Epithelial cell of esophagus (primary cell): ENCODE measurements at regions not wholly inside any gene's neighbourhood (a gene's known extent, or its start where the extent isn't known, plus 50 kb on each side); places are given as distances from the start of the nearest gene placed in this dataset.

ENCODE experiments used
- DNase-seq: peaks from one replicate; pipeline ENCODE4 v3.0.0; 2010; ENCODE audit warnings: low read depth
- H3K4me3 ChIP-seq: 2 replicates; pipeline ENCODE4 v1.5.1; 2011; ENCODE audit warnings: mild to moderate bottlenecking, low read length, control low read depth
- TF ChIP-seq, protein P1 (sequence below): IDR thresholded peaks from 2 replicates; pipeline ENCODE4 v1.5.1; 2011; ENCODE audit warnings: low read depth, mild to moderate bottlenecking, low read length, control low read depth, inconsistent platforms; ENCODE audit not compliant: insufficient read depth; ENCODE audit errors: missing control alignments

DNA sequence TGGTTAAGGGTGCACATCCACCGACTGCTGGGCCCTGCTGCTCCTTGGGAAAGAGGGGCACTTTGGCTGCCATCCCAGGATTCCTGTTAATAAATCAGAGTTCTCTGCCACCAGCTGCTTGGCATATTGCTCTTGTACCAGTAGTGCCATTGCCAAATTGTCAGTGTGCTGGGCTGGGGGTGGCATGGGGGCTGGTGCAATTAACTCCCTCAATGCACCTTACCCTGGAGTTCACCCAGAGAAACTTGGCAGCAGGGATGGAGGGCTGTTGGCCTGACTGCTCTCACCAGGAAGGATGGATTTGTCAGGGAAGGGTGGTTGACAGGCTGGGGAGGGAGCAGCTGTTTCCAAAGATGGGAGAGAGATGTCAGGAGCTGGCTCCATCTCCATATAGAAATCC lies 94.6 kb upstream of the SKOR2 start:
- DNase-seq, result no peak
- TF ChIP-seq, protein P1, sequence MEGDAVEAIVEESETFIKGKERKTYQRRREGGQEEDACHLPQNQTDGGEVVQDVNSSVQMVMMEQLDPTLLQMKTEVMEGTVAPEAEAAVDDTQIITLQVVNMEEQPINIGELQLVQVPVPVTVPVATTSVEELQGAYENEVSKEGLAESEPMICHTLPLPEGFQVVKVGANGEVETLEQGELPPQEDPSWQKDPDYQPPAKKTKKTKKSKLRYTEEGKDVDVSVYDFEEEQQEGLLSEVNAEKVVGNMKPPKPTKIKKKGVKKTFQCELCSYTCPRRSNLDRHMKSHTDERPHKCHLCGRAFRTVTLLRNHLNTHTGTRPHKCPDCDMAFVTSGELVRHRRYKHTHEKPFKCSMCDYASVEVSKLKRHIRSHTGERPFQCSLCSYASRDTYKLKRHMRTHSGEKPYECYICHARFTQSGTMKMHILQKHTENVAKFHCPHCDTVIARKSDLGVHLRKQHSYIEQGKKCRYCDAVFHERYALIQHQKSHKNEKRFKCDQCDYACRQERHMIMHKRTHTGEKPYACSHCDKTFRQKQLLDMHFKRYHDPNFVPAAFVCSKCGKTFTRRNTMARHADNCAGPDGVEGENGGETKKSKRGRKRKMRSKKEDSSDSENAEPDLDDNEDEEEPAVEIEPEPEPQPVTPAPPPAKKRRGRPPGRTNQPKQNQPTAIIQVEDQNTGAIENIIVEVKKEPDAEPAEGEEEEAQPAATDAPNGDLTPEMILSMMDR, result no peak

DNA sequence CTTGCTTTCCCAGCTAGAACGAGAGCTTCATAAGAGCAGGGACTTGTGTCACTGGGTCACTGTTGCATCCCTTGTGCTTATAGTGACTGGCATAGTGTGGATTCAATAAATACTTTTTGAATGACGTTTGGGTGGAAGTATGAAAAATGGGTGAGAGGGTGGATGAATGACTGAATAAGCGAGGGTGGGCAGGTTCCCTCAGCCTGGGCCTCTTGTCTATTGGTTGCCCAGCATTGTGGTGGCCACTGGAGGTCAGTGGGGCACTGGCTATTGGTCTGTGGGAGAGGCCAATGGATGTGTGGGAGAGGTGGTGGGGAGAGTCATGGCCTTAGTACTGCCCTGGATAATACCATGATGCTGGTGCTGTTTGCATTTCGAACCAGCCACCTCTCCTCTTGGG lies 93.8 kb upstream of the SKOR2 start:
- TF ChIP-seq, protein P1, result no peak
- DNase-seq, result no peak

More for the DNA sequence above, 94.6 kb upstream of the SKOR2 start:
- no peak overlapping the region for H3K4me3 ChIP-seq

GRCh38 chr18:47343291-47343690 lies 91.8 kb upstream of the SKOR2 start:
- H3K4me3 ChIP-seq, result no peak overlapping the region
- DNase-seq, result no peak
- TF ChIP-seq, protein P1, result no peak

More for the DNA sequence above, 93.8 kb upstream of the SKOR2 start:
- no peak overlapping the region for H3K4me3 ChIP-seq

DNA sequence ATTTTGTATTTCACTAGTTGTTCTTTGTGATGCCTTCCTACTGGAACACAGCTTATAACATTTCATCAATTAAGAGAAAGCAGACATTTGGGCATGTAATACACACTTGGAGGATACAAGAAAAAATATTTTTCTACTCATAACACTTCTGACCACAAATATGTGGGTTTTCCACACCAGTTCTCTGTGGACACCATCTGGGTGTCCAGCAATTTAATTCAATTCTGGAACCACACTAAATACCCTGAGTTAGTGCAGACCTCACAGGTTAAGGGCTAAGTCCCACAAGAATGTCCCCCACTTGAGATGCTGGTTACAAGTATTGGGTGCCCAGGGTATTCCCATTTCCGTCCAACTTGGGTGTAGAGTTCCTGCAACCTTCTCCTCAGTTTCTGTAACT lies 91.1 kb upstream of the SKOR2 start:
- TF ChIP-seq, protein P1, result no peak
- no peak for DNase-seq
- no peak overlapping the region for H3K4me3 ChIP-seq

- DNase-seq, result no peak
- no peak overlapping the region for H3K4me3 ChIP-seq
- TF ChIP-seq, protein P1, result no peak
These were observed 90.2 kb upstream of the SKOR2 start for GRCh38 chr18:47341678-47342077.

DNA sequence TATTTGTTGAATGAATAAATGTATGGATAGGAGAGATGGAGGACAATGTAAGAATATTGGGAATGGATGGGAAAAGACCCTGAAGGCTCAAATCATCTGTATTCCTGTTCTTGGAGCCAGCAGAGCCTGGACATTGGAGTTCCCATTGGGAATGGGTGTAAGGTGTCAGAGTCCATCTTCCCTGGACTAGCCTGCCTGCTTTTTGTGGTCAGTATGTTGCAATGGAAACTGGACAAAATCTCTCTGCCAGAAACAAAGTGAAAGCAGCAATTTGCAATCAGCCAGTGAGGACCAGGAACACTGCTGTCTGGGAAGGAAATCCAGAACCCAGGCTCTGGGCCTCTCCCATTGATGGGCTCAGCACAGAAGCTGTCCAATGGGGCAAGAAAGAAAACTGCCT lies 83.5 kb upstream of the SKOR2 start:
- no peak overlapping the region for H3K4me3 ChIP-seq
- TF ChIP-seq, protein P1, result no peak
- DNase-seq, result no peak

- H3K4me3 ChIP-seq, result no peak overlapping the region
- no peak for DNase-seq
- TF ChIP-seq, protein P1, result no peak
These were observed 82.6 kb upstream of the SKOR2 start for GRCh38 chr18:47333926-47334635.
